Stimulated activated CD8-positive, alpha-beta memory T cell treated with anti-CD3 and anti-CD28 coated beads, Interleukin-7, amount 100 ng/mL, for 4 hours (primary cell): ENCODE measurements at regions not wholly inside any gene's neighbourhood (a gene's known extent, or its start where the extent isn't known, plus 50 kb on each side); places are given as distances from the start of the nearest gene placed in this dataset.
"Not testable (repeated sequence)": the region's sequence is repeated elsewhere in the genome, so short reads cannot be mapped to it uniquely, and the experiment has no call there.

Experiments
- DNase-seq, 2 donors: peaks; one replicate each; pipeline ENCODE4 v3.0.0-alpha.2; 2020; ENCODE audit warnings: low read depth in 2 of 2

- DNase-seq: no peak
Measured at GRCh38 chr3:21989341-21990042, 238.5 kb upstream of the ZNF385D start.

GRCh38 chr3:21991061-21991460 is 240.1 kb upstream of the ZNF385D start:
- DNase-seq: no peak

DNA sequence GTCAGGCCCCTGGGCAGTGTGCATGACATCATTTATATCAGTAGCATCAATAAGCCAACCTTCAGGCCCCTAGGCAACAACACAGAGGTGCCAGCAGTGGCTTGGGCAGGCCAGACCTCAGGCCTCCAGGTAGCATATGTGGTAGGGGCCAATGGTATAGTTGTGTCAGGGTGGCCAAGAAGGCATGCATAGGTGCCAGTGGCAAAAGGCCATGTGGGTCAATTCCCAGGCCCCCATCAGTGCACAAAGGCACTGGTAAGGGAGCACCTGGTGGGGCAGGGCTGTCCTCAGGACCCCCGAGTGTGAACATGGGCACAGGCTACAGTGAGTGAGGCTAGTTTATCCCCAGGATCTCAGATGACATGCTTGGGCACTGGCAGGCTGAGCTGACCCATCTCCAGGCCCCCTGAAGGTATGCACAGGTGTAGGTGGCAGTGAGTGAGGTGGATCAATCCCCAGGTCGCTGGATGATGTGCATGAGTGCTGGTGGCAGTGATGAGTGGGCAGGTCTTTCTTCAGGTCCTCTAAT is 244.1 kb upstream of the ZNF385D start:
- DNase-seq: no peak

- DNase-seq: no peak
Measured at GRCh38 chr3:22007368-22007767, 256.4 kb upstream of the ZNF385D start.

- DNase-seq: no peak
Measured at GRCh38 chr3:22010997-22011396, 260.0 kb upstream of the ZNF385D start.

GRCh38 chr3:22012471-22012870 is 261.5 kb upstream of the ZNF385D start:
- no peak for DNase-seq

- no peak for DNase-seq
Measured at GRCh38 chr3:22013641-22014040, 262.6 kb upstream of the ZNF385D start.

GRCh38 chr3:22016197-22016596 is 265.2 kb upstream of the ZNF385D start:
- no peak for DNase-seq

DNA sequence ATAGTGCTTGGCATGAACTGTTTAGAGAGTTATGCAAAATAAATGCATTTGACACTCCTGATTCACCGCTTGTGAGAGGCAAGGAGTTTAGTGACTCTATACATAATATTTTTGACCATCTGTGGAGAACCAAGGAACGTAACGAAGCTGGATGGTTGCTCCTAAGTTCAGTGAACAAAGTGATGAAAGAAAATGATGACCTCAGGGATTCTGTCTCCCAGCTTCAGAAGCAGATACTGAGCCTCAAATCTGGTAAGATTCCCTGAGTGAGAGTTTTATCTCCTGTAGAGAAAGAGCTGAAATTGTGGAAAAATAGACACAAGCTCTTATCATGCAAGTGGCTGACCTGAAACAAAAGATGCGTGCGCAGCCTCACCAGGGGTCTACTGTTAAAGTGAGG is 273.6 kb upstream of the ZNF385D start:
- not testable (repeated sequence) for DNase-seq

DNA sequence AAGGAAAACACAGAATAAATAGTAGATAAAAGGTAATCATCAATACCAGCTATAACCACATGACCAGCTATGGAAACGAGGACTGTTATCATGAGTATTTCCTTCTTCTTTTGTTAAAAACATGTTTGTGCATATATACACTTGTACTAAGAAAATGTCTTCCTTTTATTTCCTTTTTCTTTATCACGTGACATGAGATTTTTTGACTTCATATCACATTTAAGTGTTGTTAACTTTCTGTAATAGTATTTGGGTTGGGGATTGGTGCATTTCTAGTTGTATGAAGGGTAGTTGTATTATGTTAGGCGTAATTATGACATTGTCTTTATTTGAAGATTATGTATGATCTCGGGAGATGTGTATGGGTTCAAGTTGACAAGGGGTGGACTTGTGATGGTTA is 278.5 kb upstream of the ZNF385D start:
- no peak for DNase-seq

- DNase-seq: no peak
Measured at GRCh38 chr3:22039161-22039560, 288.2 kb upstream of the ZNF385D start.

- DNase-seq: no peak
Measured at GRCh38 chr3:22040150-22040549, 289.1 kb upstream of the ZNF385D start.

GRCh38 chr3:22045882-22046281 is 294.9 kb upstream of the ZNF385D start:
- DNase-seq: no peak

GRCh38 chr3:22063500-22063899 is 312.5 kb upstream of the ZNF385D start:
- DNase-seq: no peak

DNA sequence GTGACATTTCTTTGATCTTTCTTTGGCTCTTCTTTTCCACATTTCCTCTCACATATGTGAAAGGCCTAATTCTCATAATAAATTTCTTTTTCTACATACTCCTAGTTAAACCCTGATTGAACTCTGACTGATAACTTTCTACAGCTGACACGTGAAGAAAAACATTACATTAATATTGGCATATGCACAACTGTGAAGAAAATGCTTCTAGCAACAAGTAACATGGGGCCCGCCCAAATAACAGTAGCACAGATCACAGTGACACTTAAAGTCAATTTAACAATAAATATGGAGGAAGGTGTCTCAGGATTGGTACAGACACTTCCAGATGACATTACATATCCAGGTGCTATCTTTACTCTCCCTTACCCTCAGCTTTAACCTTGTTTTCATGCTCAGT is 317.6 kb upstream of the ZNF385D start:
- DNase-seq: no peak

- DNase-seq: no peak
Measured at GRCh38 chr3:22088204-22088603, 337.2 kb upstream of the ZNF385D start.

GRCh38 chr3:22089284-22089683 is 338.3 kb upstream of the ZNF385D start:
- no peak for DNase-seq

- DNase-seq: no peak
Measured at GRCh38 chr3:22091329-22091728, 340.3 kb upstream of the ZNF385D start.

- no peak for DNase-seq
Measured at GRCh38 chr3:22098021-22098420, 347.0 kb upstream of the ZNF385D start.

DNA sequence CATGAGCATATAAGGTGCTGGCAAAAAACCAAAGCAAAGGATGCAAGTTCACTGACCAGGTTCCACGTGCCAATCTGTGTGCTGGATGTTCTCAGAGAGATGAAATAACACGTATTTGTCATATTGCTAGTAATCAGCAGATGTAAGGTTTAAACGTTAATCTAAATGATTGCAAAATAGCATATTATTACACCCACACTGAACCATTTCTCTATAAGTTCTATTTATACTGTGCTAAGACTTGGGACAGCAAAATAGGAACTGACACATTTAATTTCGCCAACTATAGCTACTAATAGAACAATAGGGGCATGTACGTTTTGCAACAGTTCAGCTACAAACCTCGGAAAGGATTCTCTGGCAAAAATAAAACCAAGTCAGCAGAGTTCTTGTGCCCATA is 350.3 kb upstream of the ZNF385D start:
- no peak for DNase-seq

DNA sequence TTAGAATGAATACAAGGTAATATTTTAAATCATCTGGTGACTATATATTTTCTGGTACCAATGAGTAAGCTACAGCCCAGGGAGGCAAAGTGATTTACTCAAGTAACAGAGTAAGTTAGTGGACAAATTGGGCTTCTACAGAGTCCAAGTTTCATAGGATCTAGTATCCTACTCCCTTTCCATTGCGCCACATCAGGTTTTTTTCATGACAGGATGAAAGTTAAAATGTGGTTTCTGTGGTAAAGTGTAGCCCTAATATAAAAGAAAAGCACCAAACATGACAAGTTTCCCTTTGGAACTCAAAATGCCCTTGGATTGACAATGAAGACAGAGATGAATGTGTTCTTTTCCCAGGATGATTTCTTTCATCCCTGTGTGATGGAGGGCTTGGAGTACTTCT is 350.8 kb upstream of the ZNF385D start:
- no peak for DNase-seq

GRCh38 chr3:22103423-22103822 is 352.4 kb upstream of the ZNF385D start:
- no peak for DNase-seq

- no peak for DNase-seq
Measured at GRCh38 chr3:22106213-22106896, 355.3 kb upstream of the ZNF385D start.
